PFSK-1 (cell line): ENCODE measurements at regions not wholly inside any gene's neighbourhood (a gene's known extent, or its start where the extent isn't known, plus 50 kb on each side); places are given as distances from the start of the nearest gene placed in this dataset.

ENCODE experiments used
- FOXP2 ChIP-seq: optimal IDR thresholded peaks from 2 replicates; pipeline ENCODE3; 2011; ENCODE audit warnings: borderline replicate concordance, control low read depth, inconsistent platforms; ENCODE audit not compliant: insufficient read depth; ENCODE audit errors: extremely low read length, extremely low read depth
- POLR2AphosphoS5 ChIP-seq: IDR thresholded peaks from 2 replicates; pipeline ENCODE4 v1.6.1; 2012; ENCODE audit warnings: low read depth, mild to moderate bottlenecking, control low read depth, low read length, moderate library complexity
- SIN3A ChIP-seq: IDR thresholded peaks from 2 replicates; pipeline ENCODE4 v1.6.1; 2012; ENCODE audit warnings: mild to moderate bottlenecking, low read length, moderate library complexity, borderline replicate concordance; ENCODE audit not compliant: insufficient read depth
- TAF1 ChIP-seq: IDR thresholded peaks from 2 replicates; pipeline ENCODE4 v1.6.1; 2012; ENCODE audit warnings: low read length, control low read depth, borderline replicate concordance; ENCODE audit not compliant: insufficient read depth
- TF ChIP-seq, protein P1 (sequence below), 2 experiments: IDR thresholded peaks; 2 replicates each; pipeline versions ENCODE4 v1.6.1 to v1.8.0; 2011 to 2012; ENCODE audit warnings: low read depth in 2 of 2, low read length in 2 of 2, control low read depth in 1 of 2, inconsistent platforms in 1 of 2, mild to moderate bottlenecking in 1 of 2, moderate library complexity in 1 of 2; ENCODE audit not compliant: insufficient read depth in 1 of 2

DNA sequence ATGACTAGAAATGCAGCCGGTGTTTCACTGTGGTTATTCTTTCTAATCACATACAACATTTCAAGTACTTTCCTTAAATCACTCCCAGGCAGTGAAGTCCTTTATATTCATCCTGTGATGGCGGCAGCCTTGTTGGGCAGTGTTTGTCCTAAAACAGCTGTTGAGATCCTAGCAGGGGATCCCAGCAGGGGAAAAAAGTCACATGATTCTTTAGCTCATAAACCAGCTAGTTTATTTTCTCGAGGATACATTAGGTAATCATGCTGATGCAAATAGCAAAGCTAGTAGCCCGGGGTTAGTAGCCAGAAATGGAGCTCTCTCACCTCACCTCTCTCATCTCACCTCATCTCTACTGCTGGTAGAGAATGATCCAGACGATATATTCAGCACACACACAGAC lies 70.5 kb downstream of the FOXD1 start:
- TF ChIP-seq SIN3A (no peak), POLR2AphosphoS5 (no peak), TAF1 (no peak), FOXP2 (no peak)
- TF ChIP-seq, protein P1, sequence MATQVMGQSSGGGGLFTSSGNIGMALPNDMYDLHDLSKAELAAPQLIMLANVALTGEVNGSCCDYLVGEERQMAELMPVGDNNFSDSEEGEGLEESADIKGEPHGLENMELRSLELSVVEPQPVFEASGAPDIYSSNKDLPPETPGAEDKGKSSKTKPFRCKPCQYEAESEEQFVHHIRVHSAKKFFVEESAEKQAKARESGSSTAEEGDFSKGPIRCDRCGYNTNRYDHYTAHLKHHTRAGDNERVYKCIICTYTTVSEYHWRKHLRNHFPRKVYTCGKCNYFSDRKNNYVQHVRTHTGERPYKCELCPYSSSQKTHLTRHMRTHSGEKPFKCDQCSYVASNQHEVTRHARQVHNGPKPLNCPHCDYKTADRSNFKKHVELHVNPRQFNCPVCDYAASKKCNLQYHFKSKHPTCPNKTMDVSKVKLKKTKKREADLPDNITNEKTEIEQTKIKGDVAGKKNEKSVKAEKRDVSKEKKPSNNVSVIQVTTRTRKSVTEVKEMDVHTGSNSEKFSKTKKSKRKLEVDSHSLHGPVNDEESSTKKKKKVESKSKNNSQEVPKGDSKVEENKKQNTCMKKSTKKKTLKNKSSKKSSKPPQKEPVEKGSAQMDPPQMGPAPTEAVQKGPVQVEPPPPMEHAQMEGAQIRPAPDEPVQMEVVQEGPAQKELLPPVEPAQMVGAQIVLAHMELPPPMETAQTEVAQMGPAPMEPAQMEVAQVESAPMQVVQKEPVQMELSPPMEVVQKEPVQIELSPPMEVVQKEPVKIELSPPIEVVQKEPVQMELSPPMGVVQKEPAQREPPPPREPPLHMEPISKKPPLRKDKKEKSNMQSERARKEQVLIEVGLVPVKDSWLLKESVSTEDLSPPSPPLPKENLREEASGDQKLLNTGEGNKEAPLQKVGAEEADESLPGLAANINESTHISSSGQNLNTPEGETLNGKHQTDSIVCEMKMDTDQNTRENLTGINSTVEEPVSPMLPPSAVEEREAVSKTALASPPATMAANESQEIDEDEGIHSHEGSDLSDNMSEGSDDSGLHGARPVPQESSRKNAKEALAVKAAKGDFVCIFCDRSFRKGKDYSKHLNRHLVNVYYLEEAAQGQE (IDR thresholded peaks at IDR 0.05; ENCODE audit: insufficient read depth in 1 of 2, low read depth in 2 of 2, low read length in 2 of 2) = no peak
